ENCODE measurements at regions not wholly inside any gene's neighbourhood (a gene's known extent, or its start where the extent isn't known, plus 50 kb on each side); places are given as distances from the start of the nearest gene placed in this dataset.

DNA sequence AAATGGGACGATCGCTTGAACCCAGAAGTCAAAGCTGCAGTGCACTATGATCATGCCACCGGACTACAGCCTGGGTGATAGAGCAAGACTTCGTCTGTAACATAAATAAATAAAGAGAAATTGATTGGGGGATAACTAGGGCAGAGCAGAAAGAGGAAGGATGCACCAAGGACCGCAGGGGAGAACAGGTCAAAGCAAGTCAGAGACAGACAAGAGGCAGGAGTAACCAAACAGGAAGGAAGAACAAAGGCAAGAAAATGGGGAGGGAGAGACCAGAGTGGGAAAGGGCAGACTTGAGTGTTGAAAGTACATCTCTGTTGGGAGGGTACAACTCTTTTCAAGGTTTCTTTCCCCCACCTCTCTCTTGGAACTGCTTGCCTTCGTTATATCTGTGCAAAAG, 50.8 kb upstream of the ELK3 start:
- Histone ChIP-seq H3K36me3 (ENCODE audit: insufficient read depth in 1 of 2, low read depth in 1 of 2) (no peaks in the 10 kb centered on the region), H3K9me3 (peaks cover 5% of the 10 kb centered on the region), H3K4me1 (no peaks in the 10 kb centered on the region), H3K27me3 (ENCODE audit: insufficient read depth in 3 of 3, low read length in 2 of 3) (peaks cover 0 to 4% (median 0%) of the 10 kb centered on the region in 3 donors), H3K4me3 (no peak overlapping the region), H3K27ac (no peak overlapping the region)
- intact Hi-C loops (cut with DNase I) = no loop called here
- ATAC-seq (no peak), DNase-seq (no peak)
- TF ChIP-seq, protein P1, sequence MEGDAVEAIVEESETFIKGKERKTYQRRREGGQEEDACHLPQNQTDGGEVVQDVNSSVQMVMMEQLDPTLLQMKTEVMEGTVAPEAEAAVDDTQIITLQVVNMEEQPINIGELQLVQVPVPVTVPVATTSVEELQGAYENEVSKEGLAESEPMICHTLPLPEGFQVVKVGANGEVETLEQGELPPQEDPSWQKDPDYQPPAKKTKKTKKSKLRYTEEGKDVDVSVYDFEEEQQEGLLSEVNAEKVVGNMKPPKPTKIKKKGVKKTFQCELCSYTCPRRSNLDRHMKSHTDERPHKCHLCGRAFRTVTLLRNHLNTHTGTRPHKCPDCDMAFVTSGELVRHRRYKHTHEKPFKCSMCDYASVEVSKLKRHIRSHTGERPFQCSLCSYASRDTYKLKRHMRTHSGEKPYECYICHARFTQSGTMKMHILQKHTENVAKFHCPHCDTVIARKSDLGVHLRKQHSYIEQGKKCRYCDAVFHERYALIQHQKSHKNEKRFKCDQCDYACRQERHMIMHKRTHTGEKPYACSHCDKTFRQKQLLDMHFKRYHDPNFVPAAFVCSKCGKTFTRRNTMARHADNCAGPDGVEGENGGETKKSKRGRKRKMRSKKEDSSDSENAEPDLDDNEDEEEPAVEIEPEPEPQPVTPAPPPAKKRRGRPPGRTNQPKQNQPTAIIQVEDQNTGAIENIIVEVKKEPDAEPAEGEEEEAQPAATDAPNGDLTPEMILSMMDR (IDR thresholded peaks at IDR 0.05) = no peak
- 65 to 69% (median 66%) methylated on average over 6 of the region's 6 CpGs for WGBS, 3 donors

DNA sequence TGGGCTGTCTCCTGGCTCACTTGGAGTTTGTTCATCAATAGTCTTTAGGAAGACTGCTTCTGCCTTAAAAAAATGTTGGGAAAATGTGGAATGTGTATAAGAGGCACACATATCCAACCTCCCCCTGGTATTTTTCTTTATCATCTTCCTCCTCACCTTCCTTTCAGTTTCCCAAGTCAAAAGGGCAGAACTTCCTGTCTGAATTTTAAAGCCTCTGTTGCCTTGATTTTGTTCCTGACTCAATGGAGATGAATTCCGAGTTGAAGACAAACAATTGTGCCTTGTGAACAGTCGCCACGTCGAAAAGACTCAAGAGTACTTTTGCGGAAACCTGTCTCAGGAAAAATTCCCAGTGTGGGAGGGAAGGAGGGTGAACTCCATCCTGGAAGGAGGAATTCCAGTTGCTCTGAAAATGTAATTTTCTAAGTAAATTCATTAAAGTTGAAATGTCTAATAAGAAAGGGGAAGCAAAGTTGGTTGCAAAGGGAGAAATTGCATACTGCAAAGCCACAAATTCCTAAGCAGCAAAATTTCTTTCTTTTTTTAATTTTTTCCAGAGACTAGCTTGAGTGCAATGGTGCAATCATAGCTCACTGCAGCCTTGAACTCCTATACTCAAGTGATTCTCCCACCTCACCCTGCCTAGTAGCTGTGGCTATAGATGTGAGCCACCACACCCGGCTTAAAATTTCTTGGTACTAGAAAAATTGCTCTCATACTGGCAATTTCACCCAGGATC, 50.2 kb upstream of the ELK3 start:
- Histone ChIP-seq H3K4me3 (no peak overlapping the region), H3K27ac (no peak overlapping the region), H3K9me3 (peaks cover 5% of the 10 kb centered on the region), H3K4me1 (no peaks in the 10 kb centered on the region), H3K27me3 (ENCODE audit: insufficient read depth in 3 of 3, low read length in 2 of 3) (peaks cover 0 to 4% (median 0%) of the 10 kb centered on the region in 3 donors), H3K36me3 (ENCODE audit: insufficient read depth in 1 of 2, low read depth in 1 of 2) (no peaks in the 10 kb centered on the region)
- WGBS, 3 donors = 56 to 60% (median 56%) methylated on average over 6 of the region's 6 CpGs
- intact Hi-C loops (cut with DNase I) = no loop called here
- TF ChIP-seq, protein P1 (IDR thresholded peaks at IDR 0.05) = no peak
- DNase-seq (no peak), ATAC-seq (no peak)
